WTC11 (cell line): ENCODE measurements at regions not wholly inside any gene's neighbourhood (a gene's known extent, or its start where the extent isn't known, plus 50 kb on each side); places are given as distances from the start of the nearest gene placed in this dataset.

Source experiments
- ATAC-seq: fragments of 200-7000 bp; cut with Tn5 transposase; 2 replicates; pipeline ENCODE4 v1.10.0; 2021; ENCODE audit warnings: mild to moderate bottlenecking, moderate library complexity
- CTCF ChIA-PET: fragments of 300-600 bp; sonication (Branson Sonifier 250); formaldehyde crosslinking; loops from one replicate; lab custom pipeline; 2021; ENCODE audit warnings: antibody characterized with exemption; lab: Charles Lee
- POLR2A ChIA-PET: fragments of 350-600 bp; sonication (Branson Sonifier 250); formaldehyde crosslinking; loops from one replicate; lab custom pipeline; 2021; ENCODE audit warnings: antibody characterized with exemption; lab: Charles Lee
- DNase-seq: peaks from one replicate; pipeline ENCODE4 v3.0.0; 2021; ENCODE audit warnings: low spot score
- H3K27ac Mint-ChIP-seq: 2 replicates; pipeline ENCODE4 v1.8.0; 2021; ENCODE audit warnings: mixed read lengths
- H3K27me3 Mint-ChIP-seq: 2 replicates; pipeline ENCODE4 v1.8.0; 2021; ENCODE audit warnings: low read depth, mild to moderate bottlenecking, moderate library complexity, mixed read lengths
- H3K36me3 Mint-ChIP-seq: 2 replicates; pipeline ENCODE4 v1.8.0; 2021; ENCODE audit warnings: mixed read lengths
- H3K4me1 Mint-ChIP-seq: 2 replicates; pipeline ENCODE4 v1.8.0; 2022; ENCODE audit warnings: mixed read lengths
- H3K4me3 Mint-ChIP-seq: 2 replicates; pipeline ENCODE4 v1.8.0; 2021; ENCODE audit warnings: mild to moderate bottlenecking, moderate library complexity, mixed read lengths
- H3K9me3 Mint-ChIP-seq: 2 replicates; pipeline ENCODE4 v1.8.0; 2021; ENCODE audit warnings: mixed read lengths
- ATF1 ChIP-seq: sonication (generic); formaldehyde crosslinking; IDR thresholded peaks from 2 replicates; pipeline ENCODE4 v1.8.1; 2023; ENCODE audit warnings: mild to moderate bottlenecking, moderate library complexity, missing genetic modification reagents
- ATF6 ChIP-seq: sonication (generic); formaldehyde crosslinking; IDR thresholded peaks from 2 replicates; pipeline ENCODE4 v1.8.1; 2023; ENCODE audit warnings: mild to moderate bottlenecking, missing genetic modification reagents
- ELF4 ChIP-seq: sonication (generic); formaldehyde crosslinking; IDR thresholded peaks from 2 replicates; pipeline ENCODE4 v1.8.1; 2022; ENCODE audit warnings: low read depth, mild to moderate bottlenecking, moderate library complexity, missing genetic modification reagents
- ERG ChIP-seq: fragments of 250-450 bp; sonication (Bioruptor Pico); IDR thresholded peaks from 2 replicates; pipeline ENCODE4 v1.8.0; 2021; ENCODE audit warnings: mild to moderate bottlenecking
- ESRRA ChIP-seq: sonication (generic); formaldehyde crosslinking; IDR thresholded peaks from 2 replicates; pipeline ENCODE4 v1.8.1; 2022; ENCODE audit warnings: mild to moderate bottlenecking, missing genetic modification reagents, borderline replicate concordance
- ETV6 ChIP-seq: sonication (generic); formaldehyde crosslinking; IDR thresholded peaks from 2 replicates; pipeline ENCODE4 v1.8.1; 2022; ENCODE audit warnings: mild to moderate bottlenecking, missing genetic modification reagents
- FOXJ3 ChIP-seq: sonication (generic); formaldehyde crosslinking; IDR thresholded peaks from 2 replicates; pipeline ENCODE4 v1.9.0; 2021; ENCODE audit warnings: missing genetic modification reagents, mild to moderate bottlenecking, borderline replicate concordance
- HMGA2 ChIP-seq: fragments of 250-450 bp; sonication (Bioruptor Pico); IDR thresholded peaks from 2 replicates; pipeline ENCODE4 v1.4.0; 2021; ENCODE audit warnings: mild to moderate bottlenecking, moderate library complexity
- MYBL2 ChIP-seq: sonication (generic); formaldehyde crosslinking; IDR thresholded peaks from 2 replicates; pipeline ENCODE4 v1.8.1; 2023; ENCODE audit warnings: mild to moderate bottlenecking, moderate library complexity, missing genetic modification reagents
- RELA ChIP-seq: sonication (generic); formaldehyde crosslinking; IDR thresholded peaks from 2 replicates; pipeline ENCODE4 v1.8.1; 2022; ENCODE audit warnings: missing genetic modification reagents, mild to moderate bottlenecking, borderline replicate concordance
- RORB ChIP-seq: fragments of 250-450 bp; sonication (Bioruptor Pico); IDR thresholded peaks from 2 replicates; pipeline ENCODE4 v1.9.0; 2021; ENCODE audit warnings: mild to moderate bottlenecking
- SP1 ChIP-seq: sonication (generic); formaldehyde crosslinking; conservative IDR thresholded peaks from 2 replicates; pipeline ENCODE4 v1.8.1; 2022; ENCODE audit warnings: missing genetic modification reagents
- TEAD1 ChIP-seq: sonication (generic); formaldehyde crosslinking; IDR thresholded peaks from 2 replicates; pipeline ENCODE4 v1.8.0; 2022; ENCODE audit warnings: mild to moderate bottlenecking, missing genetic modification reagents
- TP53 ChIP-seq: sonication (generic); formaldehyde crosslinking; IDR thresholded peaks from 2 replicates; pipeline ENCODE4 v1.8.1; 2023; ENCODE audit warnings: mild to moderate bottlenecking, missing genetic modification reagents
- ZBTB21 ChIP-seq: sonication (generic); formaldehyde crosslinking; IDR thresholded peaks from 2 replicates; pipeline ENCODE4 v1.8.1; 2023; ENCODE audit warnings: mild to moderate bottlenecking, missing genetic modification reagents, borderline replicate concordance
- ZNF219 ChIP-seq: sonication (generic); formaldehyde crosslinking; IDR thresholded peaks from 2 replicates; pipeline ENCODE4 v1.8.0; 2023; ENCODE audit warnings: missing genetic modification reagents, mild to moderate bottlenecking, borderline replicate concordance
- ZNF232 ChIP-seq: sonication (generic); formaldehyde crosslinking; IDR thresholded peaks from 2 replicates; pipeline ENCODE4 v1.8.0; 2022; ENCODE audit warnings: mild to moderate bottlenecking, missing genetic modification reagents
- ZNF263 ChIP-seq: sonication (generic); formaldehyde crosslinking; IDR thresholded peaks from 2 replicates; pipeline ENCODE4 v1.8.1; 2022; ENCODE audit warnings: low read depth, mild to moderate bottlenecking, moderate library complexity, missing genetic modification reagents
- ZNF416 ChIP-seq: fragments of 250-450 bp; sonication (Bioruptor Pico); IDR thresholded peaks from 2 replicates; pipeline ENCODE4 v1.9.0; 2021; ENCODE audit warnings: mild to moderate bottlenecking, inconsistent platforms
- ZNF671 ChIP-seq: fragments of 250-450 bp; sonication (Bioruptor Pico); IDR thresholded peaks from 2 replicates; pipeline ENCODE4 v1.8.0; 2021; ENCODE audit warnings: mild to moderate bottlenecking
- TF ChIP-seq, protein P1 (sequence below): sonication (generic); formaldehyde crosslinking; IDR thresholded peaks from 2 replicates; pipeline ENCODE4 v1.8.0; 2023; ENCODE audit warnings: mild to moderate bottlenecking, missing genetic modification reagents
- TF ChIP-seq, protein P2 (sequence below): fragments of 250-450 bp; sonication (Bioruptor Pico); IDR thresholded peaks from 2 replicates; pipeline ENCODE4 v1.9.0; 2021; ENCODE audit warnings: moderate library complexity, mild to moderate bottlenecking, inconsistent platforms, borderline replicate concordance
- TF ChIP-seq, protein P3 (sequence below): sonication (generic); formaldehyde crosslinking; IDR thresholded peaks from 2 replicates; pipeline ENCODE4 v1.8.1; 2022; ENCODE audit warnings: low read depth, missing genetic modification reagents, borderline replicate concordance

DNA sequence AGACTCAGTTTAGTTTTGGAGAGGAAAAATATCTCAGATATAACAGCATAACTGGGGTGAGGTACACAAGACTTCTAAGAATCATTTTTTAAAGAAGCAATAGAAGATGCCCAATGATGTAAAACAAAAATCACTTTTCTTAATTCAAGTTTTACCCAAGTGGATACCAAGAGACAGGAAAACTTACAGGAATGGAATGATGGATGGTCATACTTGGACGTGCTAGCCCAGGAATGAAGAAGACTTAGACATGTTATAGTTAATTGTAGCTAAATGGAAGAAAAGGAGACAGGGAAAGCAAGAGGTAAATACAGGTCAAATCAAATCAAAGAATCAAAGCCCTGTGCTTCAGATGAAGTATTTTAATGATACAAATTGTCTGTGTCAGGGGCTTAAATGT is 312.7 kb upstream of the KCNJ16 start (continued):
- TF ChIP-seq ERG (CRISPR knock-in tag) (no peak), ETV6 (no peak), SP1 (CRISPR knock-in tag) (no peak)

DNA sequence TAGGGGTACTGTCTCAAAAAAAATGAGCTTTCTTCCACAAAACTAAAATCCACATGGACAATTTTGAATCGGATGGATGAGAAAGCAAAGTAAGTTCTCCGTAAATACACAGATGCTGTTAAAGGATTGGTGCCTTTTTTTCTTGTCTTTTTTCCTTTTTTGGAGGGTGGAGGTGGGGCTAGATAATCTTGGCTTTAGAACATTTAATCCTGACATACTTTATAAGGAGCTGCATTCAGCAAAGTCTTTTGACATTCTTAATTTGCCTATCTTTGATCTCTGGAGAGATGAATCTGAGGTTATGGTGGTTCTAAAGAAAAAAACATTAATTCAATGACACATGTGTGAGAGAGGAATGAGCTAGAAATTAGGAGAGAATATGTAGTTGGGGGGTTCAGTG is 312.3 kb upstream of the KCNJ16 start:
- Mint-ChIP-seq H3K4me3 (no peak overlapping the region), H3K27me3 (no peaks in the 10 kb centered on the region), H3K27ac (no peak overlapping the region), H3K36me3 (no peaks in the 10 kb centered on the region), H3K9me3 (no peaks in the 10 kb centered on the region), H3K4me1 (peaks cover 10% of the 10 kb centered on the region)
- ATAC-seq, result no peak
- ChIA-PET CTCF (interaction anchor here (1.4 to 2.1 kb wide), 2 partner anchors 39 to 156 kb away, joined by 3 to 7 read pairs; no protein-coding TSS in a partner anchor), POLR2A (no interaction called here)
- no peak for DNase-seq
- no peak for TF ChIP-seq ATF1
- TF ChIP-seq TP53, result no peak
- TF ChIP-seq, protein P1, sequence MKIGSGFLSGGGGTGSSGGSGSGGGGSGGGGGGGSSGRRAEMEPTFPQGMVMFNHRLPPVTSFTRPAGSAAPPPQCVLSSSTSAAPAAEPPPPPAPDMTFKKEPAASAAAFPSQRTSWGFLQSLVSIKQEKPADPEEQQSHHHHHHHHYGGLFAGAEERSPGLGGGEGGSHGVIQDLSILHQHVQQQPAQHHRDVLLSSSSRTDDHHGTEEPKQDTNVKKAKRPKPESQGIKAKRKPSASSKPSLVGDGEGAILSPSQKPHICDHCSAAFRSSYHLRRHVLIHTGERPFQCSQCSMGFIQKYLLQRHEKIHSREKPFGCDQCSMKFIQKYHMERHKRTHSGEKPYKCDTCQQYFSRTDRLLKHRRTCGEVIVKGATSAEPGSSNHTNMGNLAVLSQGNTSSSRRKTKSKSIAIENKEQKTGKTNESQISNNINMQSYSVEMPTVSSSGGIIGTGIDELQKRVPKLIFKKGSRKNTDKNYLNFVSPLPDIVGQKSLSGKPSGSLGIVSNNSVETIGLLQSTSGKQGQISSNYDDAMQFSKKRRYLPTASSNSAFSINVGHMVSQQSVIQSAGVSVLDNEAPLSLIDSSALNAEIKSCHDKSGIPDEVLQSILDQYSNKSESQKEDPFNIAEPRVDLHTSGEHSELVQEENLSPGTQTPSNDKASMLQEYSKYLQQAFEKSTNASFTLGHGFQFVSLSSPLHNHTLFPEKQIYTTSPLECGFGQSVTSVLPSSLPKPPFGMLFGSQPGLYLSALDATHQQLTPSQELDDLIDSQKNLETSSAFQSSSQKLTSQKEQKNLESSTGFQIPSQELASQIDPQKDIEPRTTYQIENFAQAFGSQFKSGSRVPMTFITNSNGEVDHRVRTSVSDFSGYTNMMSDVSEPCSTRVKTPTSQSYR (CRISPR knock-in tag), result no peak
- TF ChIP-seq FOXJ3 (CRISPR knock-in tag), result no peak
- no peak for TF ChIP-seq ZBTB21 (CRISPR knock-in tag)
- TF ChIP-seq ATF6 (CRISPR knock-in tag), result no peak
- TF ChIP-seq RELA (CRISPR knock-in tag), result no peak
- TF ChIP-seq ESRRA (CRISPR knock-in tag), result no peak
- TF ChIP-seq ZNF416 (CRISPR knock-in tag), result no peak
- TF ChIP-seq, protein P2, sequence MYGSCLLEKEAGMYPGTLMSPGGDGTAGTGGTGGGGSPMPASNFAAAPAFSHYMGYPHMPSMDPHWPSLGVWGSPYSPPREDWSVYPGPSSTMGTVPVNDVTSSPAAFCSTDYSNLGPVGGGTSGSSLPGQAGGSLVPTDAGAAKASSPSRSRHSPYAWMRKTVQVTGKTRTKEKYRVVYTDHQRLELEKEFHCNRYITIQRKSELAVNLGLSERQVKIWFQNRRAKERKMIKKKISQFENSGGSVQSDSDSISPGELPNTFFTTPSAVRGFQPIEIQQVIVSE (CRISPR knock-in tag), result no peak
- no peak for TF ChIP-seq MYBL2 (CRISPR knock-in tag)
- no peak for TF ChIP-seq ELF4 (CRISPR knock-in tag)
- no peak for TF ChIP-seq ERG (CRISPR knock-in tag)
- TF ChIP-seq ZNF232, result no peak
- TF ChIP-seq HMGA2, result no peak

- Mint-ChIP-seq H3K9me3 (no peaks in the 10 kb centered on the region), H3K27me3 (no peaks in the 10 kb centered on the region), H3K4me1 (peaks cover 10% of the 10 kb centered on the region), H3K27ac (no peak overlapping the region), H3K36me3 (no peaks in the 10 kb centered on the region), H3K4me3 (no peak overlapping the region)
- ChIA-PET CTCF (interaction anchor here (2.1 kb wide), 1 partner anchor 156 kb away, joined by 7 read pairs; no protein-coding TSS in a partner anchor), POLR2A (no interaction called here)
- DNase-seq, result no peak
- TF ChIP-seq RORB (CRISPR knock-in tag), result no peak
- TF ChIP-seq ZNF671 (CRISPR knock-in tag), result no peak
- no peak for TF ChIP-seq ZNF416 (CRISPR knock-in tag)
- no peak for TF ChIP-seq ZNF219
- TF ChIP-seq, protein P3, sequence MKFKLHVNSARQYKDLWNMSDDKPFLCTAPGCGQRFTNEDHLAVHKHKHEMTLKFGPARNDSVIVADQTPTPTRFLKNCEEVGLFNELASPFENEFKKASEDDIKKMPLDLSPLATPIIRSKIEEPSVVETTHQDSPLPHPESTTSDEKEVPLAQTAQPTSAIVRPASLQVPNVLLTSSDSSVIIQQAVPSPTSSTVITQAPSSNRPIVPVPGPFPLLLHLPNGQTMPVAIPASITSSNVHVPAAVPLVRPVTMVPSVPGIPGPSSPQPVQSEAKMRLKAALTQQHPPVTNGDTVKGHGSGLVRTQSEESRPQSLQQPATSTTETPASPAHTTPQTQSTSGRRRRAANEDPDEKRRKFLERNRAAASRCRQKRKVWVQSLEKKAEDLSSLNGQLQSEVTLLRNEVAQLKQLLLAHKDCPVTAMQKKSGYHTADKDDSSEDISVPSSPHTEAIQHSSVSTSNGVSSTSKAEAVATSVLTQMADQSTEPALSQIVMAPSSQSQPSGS, result no peak
- TF ChIP-seq TEAD1 (CRISPR knock-in tag), result no peak
- TF ChIP-seq ZNF263 (CRISPR knock-in tag), result no peak
- no peak for ATAC-seq
These were observed 311.5 kb upstream of the KCNJ16 start for GRCh38 chr17:69763503-69763902.
